Lung microvascular endothelial cell (primary cell): ENCODE measurements at regions not wholly inside any gene's neighbourhood (a gene's known extent, or its start where the extent isn't known, plus 50 kb on each side); places are given as distances from the start of the nearest gene placed in this dataset.
A peak's percentile ranks its signal among the peaks of the same experiment; 100 is the strongest.
"Not testable (repeated sequence)": the region's sequence is repeated elsewhere in the genome, so short reads cannot be mapped to it uniquely, and the experiment has no call there.

ENCODE experiments used
- DNase-seq, 2 donors: peaks; one replicate each; pipeline versions ENCODE4 v3.0.0 to v3.0.0-alpha.2; 2010; ENCODE audit warnings: low read depth in 2 of 2

- no peak for DNase-seq
Observed at GRCh38 chr1:8144323-8144722, 118.2 kb upstream of the ERRFI1 start.

- peak in 1 of 2 donors; percentile 13 for DNase-seq
Observed at GRCh38 chr1:8142955-8143629, 117.0 kb upstream of the ERRFI1 start.

GRCh38 chr1:8139941-8140340, 113.8 kb upstream of the ERRFI1 start:
- DNase-seq, result no peak

GRCh38 chr1:8139383-8139782, 113.3 kb upstream of the ERRFI1 start:
- DNase-seq, result no peak

GRCh38 chr1:8138673-8139072, 112.6 kb upstream of the ERRFI1 start:
- DNase-seq, result no peak

GRCh38 chr1:8137481-8138244, 111.6 kb upstream of the ERRFI1 start:
- peak; percentile 85 to 90 for DNase-seq

GRCh38 chr1:8136766-8137165, 110.7 kb upstream of the ERRFI1 start:
- no peak for DNase-seq

GRCh38 chr1:8135250-8135649, 109.1 kb upstream of the ERRFI1 start:
- no peak for DNase-seq

- DNase-seq, result no peak
Observed at GRCh38 chr1:8134546-8135235, 108.6 kb upstream of the ERRFI1 start.

GRCh38 chr1:8133657-8134430, 107.7 kb upstream of the ERRFI1 start:
- peak; percentile 80 to 85 for DNase-seq

GRCh38 chr1:8133190-8133589, 107.1 kb upstream of the ERRFI1 start:
- DNase-seq, result no peak

- DNase-seq, result no peak
Observed at GRCh38 chr1:8127171-8127641, 101.1 kb upstream of the ERRFI1 start.

GRCh38 chr1:8122477-8123407, 96.6 kb upstream of the ERRFI1 start:
- DNase-seq, result peak; percentile 21 to 78

- DNase-seq, result peak in 1 of 2 donors; percentile 87
Observed at GRCh38 chr1:8122160-8122476, 96.0 kb upstream of the ERRFI1 start.

- peak; percentile 60 to 98 for DNase-seq
Observed at GRCh38 chr1:8121261-8122159, 95.4 kb upstream of the ERRFI1 start.

GRCh38 chr1:8120693-8121260, 94.7 kb upstream of the ERRFI1 start:
- peak in 1 of 2 donors; percentile 63 for DNase-seq

GRCh38 chr1:8118736-8119135, 92.6 kb upstream of the ERRFI1 start:
- DNase-seq, result not testable (repeated sequence)

- no peak for DNase-seq
Observed at GRCh38 chr1:8118031-8118451, 91.9 kb upstream of the ERRFI1 start.

GRCh38 chr1:8116894-8117264, 90.8 kb upstream of the ERRFI1 start:
- peak; percentile 30 to 93 for DNase-seq
